H1 (cell line): ENCODE measurements at regions not wholly inside any gene's neighbourhood (a gene's known extent, or its start where the extent isn't known, plus 50 kb on each side); places are given as distances from the start of the nearest gene placed in this dataset.

Experiments
- CTCF ChIA-PET: fragments of 300-600 bp; sonication (Branson Sonifier 250); formaldehyde crosslinking; loops from one replicate; lab custom pipeline; 2021; ENCODE audit not compliant: partially characterized antibody; lab: Charles Lee
- POLR2A ChIA-PET: fragments of 300-600 bp; sonication (Branson Sonifier 250); formaldehyde crosslinking; loops from one replicate; lab custom pipeline; 2021; ENCODE audit warnings: inconsistent platforms; ENCODE audit not compliant: partially characterized antibody; lab: Charles Lee
- DNase-seq, 2 experiments: peaks; one replicate each; pipeline versions ENCODE4 v3.0.0 to v3.0.0-alpha.2; 2010 to 2022; ENCODE audit warnings: low spot score in 2 of 2, low read depth in 1 of 2, mixed read lengths in 1 of 2
- FAIRE-seq: peaks from 2 replicates; lab custom pipeline; 2011; peaks lifted over from hg19 to GRCh38; lab: Jason Lieb, UNC
- H2AFZ ChIP-seq: 2 replicates; pipeline ENCODE4 v1.8.1; 2012; ENCODE audit warnings: low read length, inconsistent platforms
- H2AK5ac ChIP-seq: 2 replicates; pipeline ENCODE4 v1.6.1; 2013; ENCODE audit warnings: low read depth, low read length
- H2BK120ac ChIP-seq: replicated peaks from 2 replicates; pipeline ENCODE3; 2013; ENCODE audit warnings: low read depth, low read length, inconsistent platforms
- H2BK12ac ChIP-seq: 2 replicates; pipeline ENCODE4 v1.6.1; 2013; ENCODE audit warnings: low read depth, low read length
- H2BK15ac ChIP-seq: 2 replicates; pipeline ENCODE4 v1.6.1; 2013; ENCODE audit warnings: low read length
- H2BK20ac ChIP-seq: 2 replicates; pipeline ENCODE4 v1.6.1; 2013; ENCODE audit warnings: low read length
- H2BK5ac ChIP-seq: 2 replicates; pipeline ENCODE4 v1.6.1; 2013; ENCODE audit warnings: low read depth, low read length
- H3K14ac ChIP-seq: 2 replicates; pipeline ENCODE4 v1.6.1; 2013; ENCODE audit warnings: inconsistent platforms; ENCODE audit not compliant: insufficient read length
- H3K18ac ChIP-seq: 2 replicates; pipeline ENCODE4 v1.6.1; 2013; ENCODE audit warnings: low read length; ENCODE audit errors: extremely low read depth
- H3K23ac ChIP-seq: 2 replicates; pipeline ENCODE4 v1.6.1; 2013; ENCODE audit warnings: inconsistent platforms; ENCODE audit not compliant: insufficient read length
- H3K23me2 ChIP-seq: 2 replicates; pipeline ENCODE4 v1.6.1; 2013; ENCODE audit warnings: low read depth, low read length
- H3K27ac ChIP-seq: 2 replicates; pipeline ENCODE4 v1.6.1; 2011; ENCODE audit warnings: low read depth, low read length, inconsistent platforms
- H3K27me3 ChIP-seq, 4 experiments: replicated peaks in 1 of 4; 1 replicate in 1 of 4; 2 replicates in 3 of 4; pipeline versions ENCODE4 v1.6.1 to v1.8.1; 2011 to 2013; ENCODE audit warnings: low read length in 3 of 4, mild to moderate bottlenecking in 3 of 4, inconsistent platforms in 2 of 4, mixed read lengths in 2 of 4, moderate library complexity in 1 of 4; ENCODE audit not compliant: control insufficient read depth in 3 of 4, insufficient read depth in 3 of 4; ENCODE audit errors: extremely low read depth in 1 of 4
- H3K36me3 ChIP-seq, 4 experiments: 2 replicates each; pipeline versions ENCODE4 v1.6.1 to v1.8.1; 2011 to 2013; ENCODE audit warnings: mild to moderate bottlenecking in 4 of 4, low read length in 3 of 4, moderate library complexity in 2 of 4, control low read depth in 1 of 4, inconsistent platforms in 1 of 4; ENCODE audit not compliant: insufficient read depth in 4 of 4, control insufficient read depth in 2 of 4
- H3K4ac ChIP-seq: replicated peaks from 2 replicates; pipeline ENCODE3; 2013; ENCODE audit warnings: low read length, low read depth, mixed read lengths, inconsistent platforms; ENCODE audit not compliant: insufficient read length
- H3K4me1 ChIP-seq, 4 experiments: replicated peaks in 1 of 4; 1 replicate in 1 of 4; 2 replicates in 3 of 4; pipeline versions ENCODE4 v1.6.1 to v1.8.1; 2011 to 2013; ENCODE audit warnings: low read length in 3 of 4, inconsistent platforms in 2 of 4, mixed read lengths in 1 of 4; ENCODE audit not compliant: insufficient read depth in 4 of 4, control insufficient read depth in 3 of 4
- H3K4me2 ChIP-seq, 2 experiments: 2 replicates each; pipeline versions ENCODE4 v1.6.1 to v1.8.1; 2011 to 2013; ENCODE audit warnings: low read depth in 2 of 2, low read length in 2 of 2, control low read depth in 1 of 2, inconsistent platforms in 1 of 2, mild to moderate bottlenecking in 1 of 2; ENCODE audit not compliant: insufficient read depth in 1 of 2
- H3K4me3 ChIP-seq, 4 experiments: fragments of 200-600, 300-600 bp in 1 of 4; sonication (generic), shearing (Covaris generic), sonication (Bioruptor Twin) in 1 of 4; 2 replicates each; pipeline versions ENCODE4 v1.5.1 to v1.8.1; 2011 to 2016; ENCODE audit warnings: low read length in 4 of 4, low read depth in 3 of 4, control low read depth in 2 of 4, inconsistent platforms in 2 of 4, mild to moderate bottlenecking in 2 of 4, mixed read lengths in 1 of 4, moderate library complexity in 1 of 4; ENCODE audit not compliant: insufficient read depth in 2 of 4; ENCODE audit errors: extremely low read depth in 1 of 4
- H3K56ac ChIP-seq: replicated peaks from 2 replicates; pipeline ENCODE3; 2013; ENCODE audit warnings: low read depth, mild to moderate bottlenecking, mixed read lengths, low read length, inconsistent platforms; ENCODE audit not compliant: insufficient read length
- H3K79me1 ChIP-seq: 2 replicates; pipeline ENCODE4 v1.6.1; 2013; ENCODE audit warnings: low read depth, low read length, control low read depth
- H3K79me2 ChIP-seq, 2 experiments: 2 replicates each; pipeline versions ENCODE4 v1.6.1 to v1.8.1; 2012 to 2013; ENCODE audit warnings: low read length in 2 of 2, mild to moderate bottlenecking in 2 of 2, inconsistent platforms in 1 of 2; ENCODE audit not compliant: insufficient read depth in 2 of 2, control insufficient read depth in 1 of 2
- H3K9ac ChIP-seq, 4 experiments: replicated peaks in 1 of 4; 1 replicate in 1 of 4; 2 replicates in 3 of 4; pipeline versions ENCODE4 v1.6.1 to v1.8.1; 2011 to 2013; ENCODE audit warnings: low read depth in 3 of 4, low read length in 3 of 4, control low read depth in 2 of 4, mild to moderate bottlenecking in 2 of 4, moderate library complexity in 2 of 4, inconsistent platforms in 1 of 4; ENCODE audit errors: extremely low read depth in 1 of 4
- H3K9me3 ChIP-seq, 2 experiments: 2 replicates each; pipeline versions ENCODE4 v1.6.1 to v1.8.1; 2012 to 2013; ENCODE audit warnings: mild to moderate bottlenecking in 2 of 2, moderate library complexity in 2 of 2, control low read depth in 1 of 2, inconsistent platforms in 1 of 2, low read depth in 1 of 2, low read length in 1 of 2, mixed read lengths in 1 of 2; ENCODE audit not compliant: insufficient read depth in 2 of 2
- H4K20me1 ChIP-seq, 2 experiments: replicated peaks in 1 of 2; 2 replicates each; pipeline versions ENCODE3 to v1.8.1; 2011 to 2013; ENCODE audit warnings: inconsistent platforms in 2 of 2, low read length in 2 of 2, mild to moderate bottlenecking in 1 of 2; ENCODE audit not compliant: insufficient read depth in 2 of 2, control insufficient read depth in 1 of 2
- H4K5ac ChIP-seq: 2 replicates; pipeline ENCODE4 v1.6.1; 2013; ENCODE audit warnings: low read length, low read depth, mixed read lengths, inconsistent platforms; ENCODE audit not compliant: insufficient read length
- H4K8ac ChIP-seq: 2 replicates; pipeline ENCODE4 v1.8.0; 2013; ENCODE audit warnings: mild to moderate bottlenecking, moderate library complexity, low read length, inconsistent platforms; ENCODE audit not compliant: insufficient read depth; ENCODE audit errors: extremely low read depth
- H4K91ac ChIP-seq: replicated peaks from 2 replicates; pipeline ENCODE3; 2013; ENCODE audit warnings: low read length, mixed read lengths, inconsistent platforms; ENCODE audit not compliant: insufficient read length
- KDM5A ChIP-seq: fragments of 200-600 bp; IDR thresholded peaks from 2 replicates; pipeline ENCODE4 v1.7.1; 2012; ENCODE audit warnings: mild to moderate bottlenecking, low read length, inconsistent platforms, mixed read lengths
- RNF2 ChIP-seq: fragments of 200-900, 300-1000 bp; sonication (generic); IDR thresholded peaks from 2 replicates; pipeline ENCODE4 v1.7.1; 2016; ENCODE audit warnings: borderline replicate concordance, low read depth, mild to moderate bottlenecking, antibody characterized with exemption, low read length; ENCODE audit not compliant: poor library complexity, severe bottlenecking; ENCODE audit errors: missing control alignments
- SP2 ChIP-seq: IDR thresholded peaks from 2 replicates; pipeline ENCODE4 v1.6.1; 2012; ENCODE audit warnings: mild to moderate bottlenecking, low read length, inconsistent platforms
- SRF ChIP-seq: IDR thresholded peaks from 2 replicates; pipeline ENCODE4 v1.6.1; 2011; ENCODE audit warnings: mild to moderate bottlenecking, low read depth, low read length, moderate library complexity
- WGBS, 2 experiments: shearing (Covaris generic) in 1 of 2; methylation state at CpG; one replicate each; pipeline versions ENCODE4 v1.1.6 to v1.1.7; 2013 to 2015; ENCODE audit warnings: low lambda C conversion rate in 2 of 2, mixed read lengths in 2 of 2, inconsistent platforms in 1 of 2, low coverage in 1 of 2, missing lambda C conversion rate in 1 of 2; ENCODE audit not compliant: insufficient replicate concordance in 2 of 2, insufficient coverage in 1 of 2, insufficient read length in 1 of 2; ENCODE audit errors: extremely low coverage in 1 of 2, missing lambda C conversion rate in 1 of 2; 5-methylcytosine and 5-hydroxymethylcytosine counted together

DNA sequence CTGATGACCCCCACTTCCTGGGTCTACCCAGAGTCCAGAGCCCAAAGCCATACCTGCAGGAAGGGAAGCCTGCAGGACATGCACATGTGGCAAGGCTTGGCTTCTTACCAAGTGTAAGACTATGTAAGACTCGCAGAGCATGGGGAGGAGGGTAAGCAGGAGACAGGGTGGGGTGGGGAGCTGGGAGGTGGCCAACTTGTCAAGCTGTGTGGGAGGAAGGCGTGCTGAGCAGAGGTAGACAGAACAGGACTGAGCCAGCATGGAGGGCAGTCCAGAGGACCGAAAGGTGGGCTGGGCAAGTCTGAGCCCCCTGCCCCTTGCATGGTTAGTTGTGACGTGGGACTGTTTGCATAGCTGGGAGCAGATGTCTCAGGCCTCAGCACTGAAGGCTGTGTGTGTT lies 53.4 kb upstream of the RNF24 start:
- Histone ChIP-seq H3K4me3 (no peak overlapping the region), H3K27ac (no peak overlapping the region), H3K27me3 (no peaks in the 10 kb centered on the region), H3K14ac (no peak overlapping the region), H3K18ac (no peak overlapping the region), H2BK120ac (no peak overlapping the region), H4K20me1 (no peaks in the 10 kb centered on the region), H4K8ac (no peak overlapping the region), H4K5ac (no peak overlapping the region), H3K79me1 (no peaks in the 10 kb centered on the region), H2BK15ac (no peak overlapping the region), H4K91ac (no peak overlapping the region), H2BK12ac (no peak overlapping the region), H2BK20ac (no peak overlapping the region), H3K79me2 (no peaks in the 10 kb centered on the region), H3K23ac (no peak overlapping the region), H3K9ac (no peak overlapping the region), H3K23me2 (no peaks in the 10 kb centered on the region; the same call in 1 of the 2 replicates), H3K4ac (no peak overlapping the region), H2AFZ (no peak overlapping the region), H3K9me3 (no peaks in the 10 kb centered on the region), H3K4me2 (no peak overlapping the region), H2AK5ac (no peak overlapping the region; the same call in 1 of the 2 replicates), H3K56ac (no peak overlapping the region), H3K36me3 (no peaks in the 10 kb centered on the region), H2BK5ac (no peak overlapping the region), H3K4me1 (peaks cover 0 to 10% (median 7%) of the 10 kb centered on the region in 4 experiments; a peak in 6 of 7 replicates)
- WGBS, 2 experiments, result 81% methylated on average over 4 of the region's 4 CpGs; no CpG with 5 or more reads in 1 of the 2 experiments
- no peak for TF ChIP-seq SP2
- TF ChIP-seq RNF2, result no peak
- no peak for TF ChIP-seq SRF
- no peak for TF ChIP-seq KDM5A
- no peak for FAIRE-seq
- DNase-seq, result no peak
- POLR2A ChIA-PET, result interaction anchor here (8.0 kb wide), 1 partner anchor 141 kb away, joined by 57 read pairs; no protein-coding TSS in a partner anchor
- CTCF ChIA-PET, result interaction anchor here (1.0 to 7.1 kb wide), 7 partner anchors 16 to 213 kb away, joined by 3 to 48 read pairs (median 6); no protein-coding TSS in a partner anchor
